ENCODE measurements at regions not wholly inside any gene's neighbourhood (a gene's known extent, or its start where the extent isn't known, plus 50 kb on each side); places are given as distances from the start of the nearest gene placed in this dataset.

DNA sequence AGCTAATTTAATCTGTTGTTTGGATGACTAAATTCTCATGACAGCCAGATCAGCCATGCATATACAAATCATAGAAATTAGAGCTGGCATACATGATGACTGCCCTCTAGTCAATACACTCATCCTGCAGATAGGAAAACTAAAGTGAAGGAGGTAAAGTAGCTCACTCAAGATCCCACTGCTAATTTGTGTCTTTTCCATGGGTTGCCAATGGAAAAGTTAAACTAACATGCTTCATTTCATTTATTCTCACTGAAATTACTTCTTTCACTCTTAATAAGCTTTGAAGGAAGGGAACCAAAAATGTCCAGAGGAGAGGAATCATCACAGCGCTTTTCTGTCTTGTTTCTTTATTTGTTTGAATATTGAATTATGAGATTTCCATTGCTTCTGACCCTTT is 308.2 kb downstream of the GJA1 start:
- Histone ChIP-seq H3K27me3 (no peaks in the 10 kb centered on the region), H3K27ac (no peak overlapping the region), H3K9me3 (no peaks in the 10 kb centered on the region), H3K36me3 (no peaks in the 10 kb centered on the region), H3K4me1 (no peaks in the 10 kb centered on the region), H3K4me3 (no peak overlapping the region)
- TF ChIP-seq, protein P1, sequence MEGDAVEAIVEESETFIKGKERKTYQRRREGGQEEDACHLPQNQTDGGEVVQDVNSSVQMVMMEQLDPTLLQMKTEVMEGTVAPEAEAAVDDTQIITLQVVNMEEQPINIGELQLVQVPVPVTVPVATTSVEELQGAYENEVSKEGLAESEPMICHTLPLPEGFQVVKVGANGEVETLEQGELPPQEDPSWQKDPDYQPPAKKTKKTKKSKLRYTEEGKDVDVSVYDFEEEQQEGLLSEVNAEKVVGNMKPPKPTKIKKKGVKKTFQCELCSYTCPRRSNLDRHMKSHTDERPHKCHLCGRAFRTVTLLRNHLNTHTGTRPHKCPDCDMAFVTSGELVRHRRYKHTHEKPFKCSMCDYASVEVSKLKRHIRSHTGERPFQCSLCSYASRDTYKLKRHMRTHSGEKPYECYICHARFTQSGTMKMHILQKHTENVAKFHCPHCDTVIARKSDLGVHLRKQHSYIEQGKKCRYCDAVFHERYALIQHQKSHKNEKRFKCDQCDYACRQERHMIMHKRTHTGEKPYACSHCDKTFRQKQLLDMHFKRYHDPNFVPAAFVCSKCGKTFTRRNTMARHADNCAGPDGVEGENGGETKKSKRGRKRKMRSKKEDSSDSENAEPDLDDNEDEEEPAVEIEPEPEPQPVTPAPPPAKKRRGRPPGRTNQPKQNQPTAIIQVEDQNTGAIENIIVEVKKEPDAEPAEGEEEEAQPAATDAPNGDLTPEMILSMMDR (IDR thresholded peaks at IDR 0.05), result no peak
- intact Hi-C loops (cut with DNase I), result no loop called here
- no peak for DNase-seq (ENCODE audit: low spot score in 2 of 2)

DNA sequence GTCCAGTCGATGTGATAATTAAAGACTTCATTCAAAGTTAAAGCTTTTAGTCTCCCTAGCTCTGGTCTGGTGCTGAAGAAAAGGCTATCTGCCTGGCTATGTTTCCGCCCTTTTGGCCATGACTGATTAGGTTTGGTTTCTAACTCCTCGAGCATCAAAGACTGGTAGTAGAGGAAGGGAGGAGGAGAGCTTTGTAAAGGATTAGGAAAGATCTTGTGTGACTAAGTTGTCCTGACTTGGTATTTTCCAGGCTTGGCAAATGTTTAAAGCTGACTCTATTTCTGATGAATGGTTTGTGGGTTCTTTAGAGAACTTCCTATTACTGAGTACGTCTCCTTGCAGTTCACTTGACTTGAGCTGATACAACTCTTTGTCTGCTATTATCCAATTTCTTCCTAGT is 312.9 kb downstream of the GJA1 start:
- DNase-seq (ENCODE audit: low spot score in 2 of 2), result no peak
- Histone ChIP-seq H3K27ac (no peak overlapping the region), H3K36me3 (no peaks in the 10 kb centered on the region), H3K4me1 (no peaks in the 10 kb centered on the region), H3K27me3 (no peaks in the 10 kb centered on the region), H3K4me3 (no peak overlapping the region), H3K9me3 (no peaks in the 10 kb centered on the region)
- intact Hi-C loops (cut with DNase I), result no loop called here
- TF ChIP-seq, protein P1 (IDR thresholded peaks at IDR 0.05), result no peak

DNA sequence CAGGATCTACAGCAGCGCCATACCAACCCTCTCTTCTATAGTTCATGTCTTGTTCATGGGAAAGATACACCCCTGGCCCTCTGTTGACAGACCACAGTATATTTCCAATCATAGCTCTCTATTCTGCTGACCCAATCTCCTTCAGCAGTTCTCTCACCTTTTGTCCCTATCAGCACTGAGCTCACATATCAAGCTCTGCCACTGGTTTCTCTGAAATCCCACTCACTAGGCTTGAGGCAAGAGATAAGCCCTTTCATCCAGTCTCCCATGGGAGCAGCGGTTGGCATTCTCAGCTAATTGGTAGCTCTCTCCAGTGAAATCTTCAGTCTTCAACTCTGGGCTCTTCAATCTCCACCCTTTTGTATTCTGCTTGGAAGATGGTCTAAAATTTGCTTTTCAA is 313.4 kb downstream of the GJA1 start:
- no peaks in the 10 kb centered on the region for H3K9me3 ChIP-seq
- no peaks in the 10 kb centered on the region for H3K36me3 ChIP-seq
- intact Hi-C loops (cut with DNase I), result no loop called here
- TF ChIP-seq, protein P1 (IDR thresholded peaks at IDR 0.05), result no peak
- H3K4me1 ChIP-seq, result no peaks in the 10 kb centered on the region
- DNase-seq (ENCODE audit: low spot score in 2 of 2), result no peak
- no peak overlapping the region for H3K4me3 ChIP-seq
- H3K27me3 ChIP-seq, result no peaks in the 10 kb centered on the region
- H3K27ac ChIP-seq, result no peak overlapping the region

DNA sequence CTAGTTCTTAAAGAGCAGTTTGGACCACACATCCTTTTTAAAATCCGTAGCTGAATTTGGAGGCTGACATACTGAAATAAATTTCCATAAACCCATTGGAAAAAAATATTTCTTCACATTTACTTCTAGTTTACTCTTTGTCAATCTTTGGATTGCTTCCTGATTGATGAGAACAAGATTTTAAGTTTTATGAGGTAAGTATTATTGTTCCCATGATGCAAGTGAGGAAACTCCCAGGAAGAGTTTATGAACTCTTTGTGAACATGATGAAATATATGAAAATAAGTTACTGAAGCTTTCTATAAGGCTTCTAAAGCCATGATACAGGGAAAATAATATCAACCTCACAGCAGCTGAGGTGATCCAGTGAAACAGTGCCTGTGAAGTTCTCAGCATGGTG is 320.0 kb downstream of the GJA1 start:
- H3K27ac ChIP-seq, result no peak overlapping the region
- no peak overlapping the region for H3K4me3 ChIP-seq
- no peak for DNase-seq (ENCODE audit: low spot score in 2 of 2)
- TF ChIP-seq, protein P1 (IDR thresholded peaks at IDR 0.05), result no peak
- intact Hi-C loops (cut with DNase I), result no loop called here
- no peaks in the 10 kb centered on the region for H3K9me3 ChIP-seq
- H3K27me3 ChIP-seq, result no peaks in the 10 kb centered on the region
- H3K4me1 ChIP-seq, result peaks cover 0 to 3% of the 10 kb centered on the region in 2 donors
- H3K36me3 ChIP-seq, result no peaks in the 10 kb centered on the region

DNA sequence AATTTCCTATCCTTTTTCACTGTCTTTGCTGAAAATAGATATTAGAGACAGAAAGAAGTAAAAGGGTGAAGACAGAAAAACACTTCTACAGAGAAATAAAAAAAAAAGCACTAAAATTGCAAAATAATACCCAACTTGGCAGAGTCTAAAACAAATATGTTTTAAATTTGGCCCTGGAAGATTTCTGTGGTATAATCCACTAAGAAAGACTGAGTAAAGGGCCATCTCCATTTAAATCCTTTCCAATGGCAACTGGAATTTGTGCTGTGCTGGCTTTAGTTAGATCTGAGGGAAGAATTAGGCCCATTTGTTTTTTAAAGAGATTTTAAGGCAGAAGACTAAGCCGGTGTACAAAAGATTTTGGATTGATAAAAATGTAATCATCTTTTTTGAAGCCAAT is 321.2 kb downstream of the GJA1 start:
- intact Hi-C loops (cut with DNase I), result no loop called here
- TF ChIP-seq, protein P1 (IDR thresholded peaks at IDR 0.05), result no peak
- Histone ChIP-seq H3K9me3 (peaks cover 0 to 2% of the 10 kb centered on the region in 2 donors), H3K36me3 (no peaks in the 10 kb centered on the region), H3K4me1 (peaks cover 0 to 3% of the 10 kb centered on the region in 2 donors), H3K27ac (no peak overlapping the region), H3K4me3 (no peak overlapping the region), H3K27me3 (no peaks in the 10 kb centered on the region)
- no peak for DNase-seq (ENCODE audit: low spot score in 2 of 2)

DNA sequence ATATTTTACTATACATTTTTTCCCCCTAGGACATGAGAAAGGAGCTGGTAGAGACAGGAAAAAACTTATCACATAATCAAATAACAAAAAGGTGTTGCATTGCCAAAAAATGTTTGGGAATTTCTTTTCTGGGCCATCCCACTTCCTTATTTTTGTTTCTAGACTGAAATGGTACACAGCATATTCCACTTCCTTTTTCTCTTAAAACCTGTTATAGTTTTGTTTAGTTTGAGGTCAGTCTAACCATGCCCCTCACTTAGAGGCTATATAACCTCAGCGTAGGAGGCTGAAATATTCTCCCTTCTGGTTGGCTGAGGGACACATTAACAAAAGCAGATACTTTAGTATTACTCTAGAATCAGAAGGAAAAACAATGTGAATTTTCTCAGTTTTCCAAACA is 323.9 kb downstream of the GJA1 start:
- TF ChIP-seq, protein P1 (IDR thresholded peaks at IDR 0.05), result no peak
- Histone ChIP-seq H3K36me3 (no peaks in the 10 kb centered on the region), H3K27me3 (no peaks in the 10 kb centered on the region), H3K27ac (no peak overlapping the region), H3K4me3 (no peak overlapping the region), H3K4me1 (peaks cover 0 to 3% of the 10 kb centered on the region in 2 donors), H3K9me3 (peaks cover 0 to 12% of the 10 kb centered on the region in 2 donors)
- no peak for DNase-seq (ENCODE audit: low spot score in 2 of 2)
- intact Hi-C loops (cut with DNase I), result no loop called here

Data from ascending aorta (tissue), 2 donors.